Endothelial cell of umbilical vein (primary cell): ENCODE measurements at regions not wholly inside any gene's neighbourhood (a gene's known extent, or its start where the extent isn't known, plus 50 kb on each side); places are given as distances from the start of the nearest gene placed in this dataset.

ENCODE experiments used
- CTCF ChIP-seq, 2 donors: IDR thresholded peaks; 1 replicate in 1 of 2; 2 replicates in 1 of 2; pipeline ENCODE4 v1.5.1; 2011; ENCODE audit warnings: low read length in 2 of 2, mild to moderate bottlenecking in 2 of 2, moderate library complexity in 2 of 2, control low read depth in 1 of 2, inconsistent platforms in 1 of 2, low read depth in 1 of 2; ENCODE audit not compliant: insufficient read depth in 1 of 2; ENCODE audit errors: extremely low read depth in 1 of 2
- EZH2 ChIP-seq: IDR thresholded peaks from 2 replicates; pipeline ENCODE4 v1.6.1; 2012; ENCODE audit warnings: borderline replicate concordance, low read depth, mild to moderate bottlenecking, moderate library complexity, low read length, inconsistent platforms; ENCODE audit not compliant: severe bottlenecking
- MAX ChIP-seq: IDR thresholded peaks from 2 replicates; pipeline ENCODE4 v1.6.1; 2011; ENCODE audit not compliant: insufficient read depth, insufficient read length
- POLR2A ChIP-seq: IDR thresholded peaks from 2 replicates; pipeline ENCODE4 v1.6.1; 2012; ENCODE audit warnings: low read depth, mild to moderate bottlenecking, control low read depth, low read length

- TF ChIP-seq CTCF (IDR thresholded peaks at IDR 0.05; ENCODE audit: extremely low read depth in 1 of 2, insufficient read depth in 1 of 2, low read depth in 1 of 2, low read length in 2 of 2) = no peak
- no peak for TF ChIP-seq POLR2A
- TF ChIP-seq EZH2 = no peak
- no peak for TF ChIP-seq MAX
Measured at GRCh38 chr6:147081076-147081609, 123.1 kb upstream of the STXBP5 start.
